BE2C (cell line): ENCODE measurements at regions not wholly inside any gene's neighbourhood (a gene's known extent, or its start where the extent isn't known, plus 50 kb on each side); places are given as distances from the start of the nearest gene placed in this dataset.

Experiments used
- DNase-seq: peaks from one replicate; pipeline ENCODE4 v3.0.0-alpha.2; 2020
- H3K27me3 ChIP-seq: fragments of 250-450 bp; sonication (Bioruptor Pico); 2 replicates; pipeline ENCODE4 v1.5.1; 2020; ENCODE audit warnings: mild to moderate bottlenecking
- H3K36me3 ChIP-seq: fragments of 250-450 bp; sonication (Bioruptor Pico); 2 replicates; pipeline ENCODE4 v1.5.1; 2020; ENCODE audit warnings: mild to moderate bottlenecking
- H3K4me1 ChIP-seq: fragments of 250-450 bp; sonication (Bioruptor Pico); 2 replicates; pipeline ENCODE4 v1.5.1; 2020
- H3K4me3 ChIP-seq: 2 replicates; pipeline ENCODE4 v1.5.1; 2011; ENCODE audit warnings: low read depth, low read length
- H3K9me3 ChIP-seq: fragments of 250-450 bp; sonication (Bioruptor Pico); 2 replicates; pipeline ENCODE4 v1.5.1; 2020
- TF ChIP-seq, protein P1 (sequence below): IDR thresholded peaks from 2 replicates; pipeline ENCODE4 v1.5.1; 2012; ENCODE audit warnings: mild to moderate bottlenecking, low read depth, low read length

DNA sequence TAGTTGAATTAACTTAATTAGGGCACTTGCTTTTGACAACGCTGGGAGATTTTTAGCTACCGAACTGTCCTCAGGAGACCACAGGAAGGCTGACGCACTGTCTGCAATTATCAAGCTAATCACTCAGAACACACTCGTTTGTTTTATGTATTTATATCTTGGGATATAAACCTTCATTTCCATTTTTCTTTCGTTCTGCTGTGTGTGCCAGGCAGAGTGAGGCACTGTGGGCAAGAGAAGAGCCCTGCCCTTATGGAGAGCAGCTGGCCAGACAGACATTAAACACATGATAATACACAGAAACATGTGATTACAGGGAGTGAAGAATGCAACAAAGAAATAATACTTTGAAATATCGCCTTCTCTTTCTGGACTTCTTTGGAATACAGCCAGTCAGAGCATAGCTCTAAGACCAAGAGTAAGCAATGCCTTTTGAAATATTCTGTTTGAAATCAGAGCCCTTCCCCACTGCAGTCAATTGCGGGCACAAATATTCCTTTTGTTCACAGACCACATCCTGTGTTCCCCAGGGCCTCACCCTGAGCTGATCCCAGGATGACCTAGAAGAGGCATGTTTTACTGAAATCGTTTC, 96.8 kb downstream of the ANKRD60 start:
- Histone ChIP-seq H3K27me3 (no peaks in the 10 kb centered on the region), H3K9me3 (no peaks in the 10 kb centered on the region), H3K4me3 (peak overlapping the region; percentile 25), H3K36me3 (no peaks in the 10 kb centered on the region), H3K4me1 (peaks cover 5% of the 10 kb centered on the region; the same call in 1 of the 2 replicates)
- TF ChIP-seq, protein P1, sequence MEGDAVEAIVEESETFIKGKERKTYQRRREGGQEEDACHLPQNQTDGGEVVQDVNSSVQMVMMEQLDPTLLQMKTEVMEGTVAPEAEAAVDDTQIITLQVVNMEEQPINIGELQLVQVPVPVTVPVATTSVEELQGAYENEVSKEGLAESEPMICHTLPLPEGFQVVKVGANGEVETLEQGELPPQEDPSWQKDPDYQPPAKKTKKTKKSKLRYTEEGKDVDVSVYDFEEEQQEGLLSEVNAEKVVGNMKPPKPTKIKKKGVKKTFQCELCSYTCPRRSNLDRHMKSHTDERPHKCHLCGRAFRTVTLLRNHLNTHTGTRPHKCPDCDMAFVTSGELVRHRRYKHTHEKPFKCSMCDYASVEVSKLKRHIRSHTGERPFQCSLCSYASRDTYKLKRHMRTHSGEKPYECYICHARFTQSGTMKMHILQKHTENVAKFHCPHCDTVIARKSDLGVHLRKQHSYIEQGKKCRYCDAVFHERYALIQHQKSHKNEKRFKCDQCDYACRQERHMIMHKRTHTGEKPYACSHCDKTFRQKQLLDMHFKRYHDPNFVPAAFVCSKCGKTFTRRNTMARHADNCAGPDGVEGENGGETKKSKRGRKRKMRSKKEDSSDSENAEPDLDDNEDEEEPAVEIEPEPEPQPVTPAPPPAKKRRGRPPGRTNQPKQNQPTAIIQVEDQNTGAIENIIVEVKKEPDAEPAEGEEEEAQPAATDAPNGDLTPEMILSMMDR: no peak
- no peak for DNase-seq

DNA sequence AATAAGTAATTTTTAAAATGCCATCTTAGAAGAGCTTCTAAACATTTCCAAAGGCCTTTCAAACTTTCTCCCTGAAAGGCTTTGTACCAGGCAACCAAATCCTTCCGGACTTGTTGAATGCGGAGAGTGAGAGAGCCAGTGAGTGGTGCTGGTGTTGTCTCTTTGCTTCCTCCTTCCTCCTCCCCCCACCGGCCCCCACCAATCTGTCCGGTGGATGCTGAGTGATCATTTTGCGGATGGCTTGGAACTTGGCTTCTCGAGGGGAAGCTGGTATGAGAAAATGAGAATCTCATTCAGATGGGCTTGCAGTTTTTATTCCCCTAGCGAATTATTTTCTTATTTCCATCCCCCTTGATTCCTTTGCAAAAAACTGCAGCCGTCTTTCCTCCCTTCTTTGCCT, 97.3 kb downstream of the ANKRD60 start:
- peaks cover 5% of the 10 kb centered on the region; the same call in 1 of the 2 replicates for H3K4me1 ChIP-seq
- TF ChIP-seq, protein P1: no peak
- no peaks in the 10 kb centered on the region for H3K36me3 ChIP-seq
- peak overlapping the region; percentile 25 for H3K4me3 ChIP-seq
- no peaks in the 10 kb centered on the region for H3K27me3 ChIP-seq
- DNase-seq: no peak
- H3K9me3 ChIP-seq: no peaks in the 10 kb centered on the region

DNA sequence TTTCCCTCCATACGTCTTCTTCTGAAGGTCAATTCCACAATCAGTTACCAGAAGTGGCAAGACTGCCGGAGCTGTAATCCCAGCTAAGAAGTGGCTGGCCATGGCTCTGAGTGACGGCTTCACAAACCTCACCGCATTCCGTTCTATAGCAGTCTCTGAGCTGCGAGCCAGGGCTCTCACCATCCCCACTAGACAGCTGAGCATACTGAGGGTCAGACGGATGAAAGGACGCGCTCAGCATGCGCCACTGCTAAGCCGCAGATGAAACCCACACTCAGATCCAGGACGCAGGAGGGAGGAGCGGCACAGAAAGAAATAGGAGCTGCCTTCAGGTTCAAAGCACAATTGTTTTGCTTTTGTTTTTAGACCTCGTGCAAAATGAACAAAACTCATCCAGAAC, 97.9 kb downstream of the ANKRD60 start:
- Histone ChIP-seq H3K36me3 (no peaks in the 10 kb centered on the region), H3K9me3 (no peaks in the 10 kb centered on the region), H3K4me1 (peaks cover 5% of the 10 kb centered on the region; the same call in 1 of the 2 replicates), H3K27me3 (no peaks in the 10 kb centered on the region), H3K4me3 (no peak overlapping the region)
- TF ChIP-seq, protein P1: no peak
- no peak for DNase-seq

DNA sequence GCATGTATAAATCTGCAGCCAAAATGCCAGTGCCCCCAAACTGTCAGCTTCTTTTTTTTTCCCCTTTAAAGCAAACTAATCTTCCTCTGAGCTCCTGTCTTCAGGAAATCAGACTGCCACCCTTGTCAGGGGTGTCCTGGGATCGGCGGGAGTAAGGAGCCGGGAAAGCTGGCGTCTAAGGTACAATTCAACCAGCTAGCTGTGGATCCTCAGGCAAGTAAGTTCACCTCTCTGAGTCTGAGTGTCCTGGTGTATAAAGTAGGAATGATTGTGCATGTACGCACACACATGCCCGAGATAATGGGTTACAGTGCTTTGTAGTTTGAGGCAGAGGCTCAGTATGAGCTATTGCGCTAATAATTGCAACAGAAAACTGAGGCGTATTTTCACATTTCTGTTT, 98.3 kb downstream of the ANKRD60 start:
- TF ChIP-seq, protein P1: no peak
- H3K4me1 ChIP-seq: peaks cover 5% of the 10 kb centered on the region; the same call in 1 of the 2 replicates
- no peaks in the 10 kb centered on the region for H3K27me3 ChIP-seq
- H3K9me3 ChIP-seq: no peaks in the 10 kb centered on the region
- no peaks in the 10 kb centered on the region for H3K36me3 ChIP-seq
- DNase-seq: no peak
- H3K4me3 ChIP-seq: no peak overlapping the region

DNA sequence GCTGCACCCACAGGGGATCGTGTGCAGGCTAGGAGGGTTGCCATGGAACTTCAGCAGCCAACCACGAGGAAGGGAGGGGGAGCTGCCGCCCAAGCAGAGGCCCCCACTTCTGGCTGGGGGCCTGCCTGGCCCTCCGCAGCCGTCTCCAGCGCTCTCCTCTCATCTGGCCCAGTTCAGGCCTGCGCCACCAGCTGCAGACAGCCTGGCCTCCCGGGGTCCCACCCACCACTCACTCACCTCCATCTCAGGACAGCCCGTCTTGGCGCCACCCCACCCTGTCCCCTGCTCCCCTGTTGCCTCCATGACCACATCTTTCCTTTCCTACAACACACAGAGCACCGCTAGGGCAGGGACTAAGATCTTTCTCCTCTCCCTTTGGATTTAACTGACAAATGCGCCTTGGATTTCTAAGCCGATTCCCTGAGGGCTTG, 98.7 kb downstream of the ANKRD60 start:
- H3K4me1 ChIP-seq: peaks cover 5% of the 10 kb centered on the region; the same call in 1 of the 2 replicates
- TF ChIP-seq, protein P1: no peak
- no peaks in the 10 kb centered on the region for H3K27me3 ChIP-seq
- H3K4me3 ChIP-seq: no peak overlapping the region
- H3K36me3 ChIP-seq: no peaks in the 10 kb centered on the region
- no peaks in the 10 kb centered on the region for H3K9me3 ChIP-seq
- DNase-seq: no peak

DNA sequence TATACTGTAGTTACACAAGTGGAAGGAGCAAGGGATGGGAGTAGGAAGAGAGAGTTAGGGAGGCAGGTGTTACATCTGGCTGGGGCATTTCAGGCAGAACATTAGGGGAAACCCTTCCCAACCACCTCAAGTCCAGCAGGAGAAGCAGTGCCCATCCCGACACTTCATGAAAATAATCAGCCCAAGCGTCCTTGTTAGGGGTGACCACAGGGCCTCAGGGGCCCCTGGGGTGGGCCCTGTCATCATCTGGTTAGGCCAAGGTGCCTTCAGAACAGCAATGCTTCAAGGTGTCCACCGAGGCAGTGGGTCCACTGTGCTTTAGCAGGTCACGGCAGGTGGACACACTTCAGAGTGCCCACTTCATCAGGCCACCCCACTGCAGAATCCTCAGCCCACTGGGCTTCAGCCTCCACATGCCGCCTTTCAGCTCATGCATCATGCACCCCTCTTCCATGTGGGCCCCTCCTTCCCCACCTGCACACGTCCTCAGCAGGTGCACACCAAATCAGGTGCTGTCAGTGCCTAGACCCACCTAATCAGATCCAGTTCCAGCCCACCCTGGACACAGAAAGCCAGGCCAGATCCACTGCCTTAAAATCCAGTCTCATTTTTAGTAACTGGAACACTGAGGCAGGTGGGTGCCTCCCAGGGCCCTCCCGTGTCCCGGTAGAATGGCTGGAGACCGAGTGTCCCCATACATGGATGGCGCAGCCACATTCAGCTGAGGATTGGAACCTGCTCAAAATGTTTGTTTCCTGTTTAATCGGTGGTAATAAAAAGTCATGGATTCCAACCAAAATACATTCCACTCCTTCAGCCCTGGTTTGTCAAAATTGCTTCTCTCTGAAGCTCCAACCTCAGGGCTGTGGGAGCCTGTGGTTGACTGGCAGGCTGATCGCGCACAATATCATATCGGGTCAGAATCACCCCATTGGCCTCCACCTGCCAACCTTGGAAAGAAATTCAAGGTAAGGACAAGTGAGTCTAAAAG, 99.5 kb downstream of the ANKRD60 start:
- TF ChIP-seq, protein P1: no peak
- no peak for DNase-seq
- no peak overlapping the region for H3K4me3 ChIP-seq
- no peaks in the 10 kb centered on the region for H3K36me3 ChIP-seq
- no peaks in the 10 kb centered on the region for H3K27me3 ChIP-seq
- no peaks in the 10 kb centered on the region for H3K9me3 ChIP-seq
- H3K4me1 ChIP-seq: peaks cover 5% of the 10 kb centered on the region; the same call in 1 of the 2 replicates
